ENCODE measurements at regions not wholly inside any gene's neighbourhood (a gene's known extent, or its start where the extent isn't known, plus 50 kb on each side); places are given as distances from the start of the nearest gene placed in this dataset.
"Not testable (repeated sequence)": the region's sequence is repeated elsewhere in the genome, so short reads cannot be mapped to it uniquely, and the experiment has no call there.

DNA sequence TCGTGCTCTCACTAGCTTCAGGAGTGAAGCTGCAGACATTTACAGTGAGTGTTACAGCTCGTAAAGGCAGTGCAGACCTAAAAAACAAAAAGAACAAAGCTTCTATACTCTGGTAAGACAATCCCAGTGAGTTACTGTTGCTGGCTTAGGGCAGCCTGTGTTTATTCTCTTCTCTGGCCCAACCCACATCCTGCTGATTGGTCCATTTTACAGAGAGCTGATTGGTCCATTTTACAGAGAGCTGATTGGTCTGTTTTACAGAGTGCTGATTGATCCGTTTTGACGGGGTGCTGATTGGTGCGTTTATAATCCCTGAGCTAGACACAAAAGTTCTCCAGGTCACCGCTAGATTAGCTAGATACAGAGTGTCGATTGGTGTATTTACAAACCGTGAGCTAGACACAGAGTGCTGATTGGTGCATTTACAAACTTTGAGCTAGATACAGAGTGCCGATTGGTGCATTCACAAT is 158.0 kb downstream of the KLRB1 start:
- not testable (repeated sequence) for TF ChIP-seq POLR2A, POLR2AphosphoS5, EP300 (IDR thresholded peaks at IDR 0.05)
- TF ChIP-seq, protein P1, sequence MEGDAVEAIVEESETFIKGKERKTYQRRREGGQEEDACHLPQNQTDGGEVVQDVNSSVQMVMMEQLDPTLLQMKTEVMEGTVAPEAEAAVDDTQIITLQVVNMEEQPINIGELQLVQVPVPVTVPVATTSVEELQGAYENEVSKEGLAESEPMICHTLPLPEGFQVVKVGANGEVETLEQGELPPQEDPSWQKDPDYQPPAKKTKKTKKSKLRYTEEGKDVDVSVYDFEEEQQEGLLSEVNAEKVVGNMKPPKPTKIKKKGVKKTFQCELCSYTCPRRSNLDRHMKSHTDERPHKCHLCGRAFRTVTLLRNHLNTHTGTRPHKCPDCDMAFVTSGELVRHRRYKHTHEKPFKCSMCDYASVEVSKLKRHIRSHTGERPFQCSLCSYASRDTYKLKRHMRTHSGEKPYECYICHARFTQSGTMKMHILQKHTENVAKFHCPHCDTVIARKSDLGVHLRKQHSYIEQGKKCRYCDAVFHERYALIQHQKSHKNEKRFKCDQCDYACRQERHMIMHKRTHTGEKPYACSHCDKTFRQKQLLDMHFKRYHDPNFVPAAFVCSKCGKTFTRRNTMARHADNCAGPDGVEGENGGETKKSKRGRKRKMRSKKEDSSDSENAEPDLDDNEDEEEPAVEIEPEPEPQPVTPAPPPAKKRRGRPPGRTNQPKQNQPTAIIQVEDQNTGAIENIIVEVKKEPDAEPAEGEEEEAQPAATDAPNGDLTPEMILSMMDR (IDR thresholded peaks at IDR 0.05) = not testable (repeated sequence)
